ENCODE measurements at regions not wholly inside any gene's neighbourhood (a gene's known extent, or its start where the extent isn't known, plus 50 kb on each side); places are given as distances from the start of the nearest gene placed in this dataset.

- TF ChIP-seq CTCF (IDR thresholded peaks at IDR 0.05; ENCODE audit: low read depth, low read length) = no peak
- DNase-seq (ENCODE audit: extremely low read depth, low read depth) = no peak
These were observed 251.8 kb downstream of the ADGRL2 start for GRCh38 chr1:82052563-82052962.

- no peak for DNase-seq (ENCODE audit: extremely low read depth, low read depth)
- no peak for TF ChIP-seq CTCF (IDR thresholded peaks at IDR 0.05; ENCODE audit: low read depth, low read length)
These were observed 247.9 kb downstream of the ADGRL2 start for GRCh38 chr1:82048596-82048995.

- no peak for TF ChIP-seq CTCF (IDR thresholded peaks at IDR 0.05; ENCODE audit: low read depth, low read length)
- DNase-seq (ENCODE audit: extremely low read depth, low read depth) = no peak
These were observed 244.5 kb downstream of the ADGRL2 start for GRCh38 chr1:82045221-82045620.

- no peak for TF ChIP-seq CTCF (IDR thresholded peaks at IDR 0.05; ENCODE audit: low read depth, low read length)
- DNase-seq (ENCODE audit: extremely low read depth, low read depth) = no peak
These were observed 243.8 kb downstream of the ADGRL2 start for GRCh38 chr1:82044536-82044935.

GRCh38 chr1:82044111-82044510 lies 243.4 kb downstream of the ADGRL2 start:
- no peak for TF ChIP-seq CTCF (IDR thresholded peaks at IDR 0.05; ENCODE audit: low read depth, low read length)
- no peak for DNase-seq (ENCODE audit: extremely low read depth, low read depth)

- no peak for TF ChIP-seq CTCF (IDR thresholded peaks at IDR 0.05; ENCODE audit: low read depth, low read length)
- no peak for DNase-seq (ENCODE audit: extremely low read depth, low read depth)
These were observed 241.7 kb downstream of the ADGRL2 start for GRCh38 chr1:82042306-82043060.

Data from AG09319 (cell line).